K562 (cell line): ENCODE measurements at regions not wholly inside any gene's neighbourhood (a gene's known extent, or its start where the extent isn't known, plus 50 kb on each side); places are given as distances from the start of the nearest gene placed in this dataset.

Experiments used
- CHD2 ChIP-seq: IDR thresholded peaks from 2 replicates; pipeline ENCODE4 v1.6.1; 2011; ENCODE audit warnings: low read depth, low read length
- L3MBTL2 ChIP-seq: fragments of 450-650 bp; IDR thresholded peaks from 2 replicates; pipeline ENCODE4 v1.6.1; 2016; ENCODE audit warnings: mild to moderate bottlenecking, moderate library complexity
- RAD21 ChIP-seq, 2 experiments: fragments of 250-450 bp in 1 of 2; fragments of 450-650 bp in 1 of 2; sonication (Bioruptor Pico) in 1 of 2; formaldehyde crosslinking in 1 of 2; IDR thresholded peaks in 1 of 2; conservative IDR thresholded peaks in 1 of 2; 2 replicates each; pipeline versions ENCODE4 v1.4.0 to v1.8.0; 2020 to 2022; ENCODE audit warnings: mild to moderate bottlenecking in 2 of 2, moderate library complexity in 1 of 2
- SMC3 ChIP-seq: conservative IDR thresholded peaks from 2 replicates; pipeline ENCODE4 v1.6.1; 2011; ENCODE audit warnings: low read depth, low read length, improper control_type of control experiment; ENCODE audit not compliant: insufficient read depth
- ZNF121 ChIP-seq: sonication (generic); formaldehyde crosslinking; conservative IDR thresholded peaks from 2 replicates; pipeline ENCODE4 v1.8.0; 2022; ENCODE audit warnings: missing genetic modification reagents
- TF ChIP-seq, protein P1 (sequence below): fragments of 450-650 bp; formaldehyde crosslinking; IDR thresholded peaks from 2 replicates; pipeline ENCODE4 v1.4.0; 2022; ENCODE audit warnings: mild to moderate bottlenecking, moderate library complexity
- TF ChIP-seq, protein P2 (sequence below), 3 experiments: IDR thresholded peaks in 2 of 3; conservative IDR thresholded peaks in 1 of 3; 2 replicates each; pipeline ENCODE4 v1.5.1; 2011 to 2012; ENCODE audit warnings: low read length in 3 of 3, mild to moderate bottlenecking in 3 of 3, control low read depth in 2 of 3, improper control_type of control experiment in 1 of 3, inconsistent platforms in 1 of 3, low read depth in 1 of 3, mixed read lengths in 1 of 3, moderate library complexity in 1 of 3; ENCODE audit not compliant: insufficient read depth in 2 of 3
- TF ChIP-seq, protein P3 (sequence below): sonication (generic); formaldehyde crosslinking; IDR thresholded peaks from 2 replicates; pipeline ENCODE4 v1.5.0; 2020; ENCODE audit warnings: missing genetic modification reagents

DNA sequence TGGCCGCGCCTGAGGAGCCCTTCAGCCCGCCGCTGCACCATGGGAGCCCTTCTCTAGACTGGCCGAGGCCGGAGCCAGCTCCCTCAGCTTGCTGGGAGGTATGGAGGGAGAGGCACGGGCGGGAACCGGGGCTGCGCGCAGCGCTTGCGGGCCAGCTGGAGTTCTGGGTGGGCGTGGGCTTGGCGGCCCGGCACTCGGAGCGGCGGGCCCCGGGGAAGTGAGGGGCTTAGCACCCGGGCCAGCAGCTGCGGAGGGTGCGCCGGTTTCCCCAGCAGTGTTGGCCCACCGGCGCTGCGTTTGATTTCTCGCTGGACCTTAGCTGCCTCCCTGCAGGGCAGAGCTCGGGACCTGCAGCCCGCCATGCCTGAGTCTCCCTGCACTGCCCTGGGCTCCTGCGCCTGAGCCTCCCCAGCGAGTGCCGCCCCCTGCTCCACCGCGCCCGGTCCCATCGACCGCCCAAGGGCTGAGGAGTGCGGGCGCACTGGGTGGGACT is 1890.0 kb upstream of the PCDH20 start:
- no peak for TF ChIP-seq RAD21 (CRISPR knock-in tag; conservative IDR thresholded peaks at IDR 0.05 in 1 of 2, IDR thresholded peaks at IDR 0.05 in 1 of 2)
- no peak for TF ChIP-seq ZNF121
- TF ChIP-seq, protein P1, sequence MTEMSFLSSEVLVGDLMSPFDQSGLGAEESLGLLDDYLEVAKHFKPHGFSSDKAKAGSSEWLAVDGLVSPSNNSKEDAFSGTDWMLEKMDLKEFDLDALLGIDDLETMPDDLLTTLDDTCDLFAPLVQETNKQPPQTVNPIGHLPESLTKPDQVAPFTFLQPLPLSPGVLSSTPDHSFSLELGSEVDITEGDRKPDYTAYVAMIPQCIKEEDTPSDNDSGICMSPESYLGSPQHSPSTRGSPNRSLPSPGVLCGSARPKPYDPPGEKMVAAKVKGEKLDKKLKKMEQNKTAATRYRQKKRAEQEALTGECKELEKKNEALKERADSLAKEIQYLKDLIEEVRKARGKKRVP (CRISPR knock-in tag): no peak
- TF ChIP-seq SMC3: no peak
- TF ChIP-seq, protein P2, sequence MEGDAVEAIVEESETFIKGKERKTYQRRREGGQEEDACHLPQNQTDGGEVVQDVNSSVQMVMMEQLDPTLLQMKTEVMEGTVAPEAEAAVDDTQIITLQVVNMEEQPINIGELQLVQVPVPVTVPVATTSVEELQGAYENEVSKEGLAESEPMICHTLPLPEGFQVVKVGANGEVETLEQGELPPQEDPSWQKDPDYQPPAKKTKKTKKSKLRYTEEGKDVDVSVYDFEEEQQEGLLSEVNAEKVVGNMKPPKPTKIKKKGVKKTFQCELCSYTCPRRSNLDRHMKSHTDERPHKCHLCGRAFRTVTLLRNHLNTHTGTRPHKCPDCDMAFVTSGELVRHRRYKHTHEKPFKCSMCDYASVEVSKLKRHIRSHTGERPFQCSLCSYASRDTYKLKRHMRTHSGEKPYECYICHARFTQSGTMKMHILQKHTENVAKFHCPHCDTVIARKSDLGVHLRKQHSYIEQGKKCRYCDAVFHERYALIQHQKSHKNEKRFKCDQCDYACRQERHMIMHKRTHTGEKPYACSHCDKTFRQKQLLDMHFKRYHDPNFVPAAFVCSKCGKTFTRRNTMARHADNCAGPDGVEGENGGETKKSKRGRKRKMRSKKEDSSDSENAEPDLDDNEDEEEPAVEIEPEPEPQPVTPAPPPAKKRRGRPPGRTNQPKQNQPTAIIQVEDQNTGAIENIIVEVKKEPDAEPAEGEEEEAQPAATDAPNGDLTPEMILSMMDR (IDR thresholded peaks at IDR 0.05 in 2 of 3, conservative IDR thresholded peaks at IDR 0.05 in 1 of 3; ENCODE audit: insufficient read depth in 2 of 3, low read depth in 1 of 3, low read length in 3 of 3): no peak
- TF ChIP-seq CHD2: no peak
- no peak for TF ChIP-seq L3MBTL2
- TF ChIP-seq, protein P3, sequence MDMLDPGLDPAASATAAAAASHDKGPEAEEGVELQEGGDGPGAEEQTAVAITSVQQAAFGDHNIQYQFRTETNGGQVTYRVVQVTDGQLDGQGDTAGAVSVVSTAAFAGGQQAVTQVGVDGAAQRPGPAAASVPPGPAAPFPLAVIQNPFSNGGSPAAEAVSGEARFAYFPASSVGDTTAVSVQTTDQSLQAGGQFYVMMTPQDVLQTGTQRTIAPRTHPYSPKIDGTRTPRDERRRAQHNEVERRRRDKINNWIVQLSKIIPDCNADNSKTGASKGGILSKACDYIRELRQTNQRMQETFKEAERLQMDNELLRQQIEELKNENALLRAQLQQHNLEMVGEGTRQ (CRISPR knock-in tag): no peak
